ENCODE measurements at regions not wholly inside any gene's neighbourhood (a gene's known extent, or its start where the extent isn't known, plus 50 kb on each side); places are given as distances from the start of the nearest gene placed in this dataset.

DNA sequence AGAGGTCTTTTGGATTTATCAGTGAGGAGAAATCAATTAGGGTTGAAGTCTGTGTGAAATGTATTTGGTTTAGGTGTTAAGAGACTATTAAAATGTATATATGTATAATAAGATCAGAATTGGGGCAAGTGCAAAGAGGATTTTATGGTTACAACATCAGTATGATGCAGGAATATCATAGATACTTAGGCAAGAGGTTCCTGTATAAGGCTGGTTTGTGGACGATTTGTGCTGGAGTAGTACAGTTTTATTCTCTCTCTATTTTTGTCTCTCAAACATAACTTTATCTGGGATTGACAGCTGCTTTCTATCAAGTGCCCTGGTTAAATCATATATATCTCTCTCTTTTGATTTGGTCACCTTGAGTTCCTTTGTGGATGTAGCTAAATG, 142.5 kb downstream of the CTH start:
- TF ChIP-seq HMGA2 (CRISPR knock-in tag; IDR thresholded peaks at IDR 0.05) (no peak), CREM (CRISPR knock-in tag; IDR thresholded peaks at IDR 0.05) (no peak), ZNF138 (CRISPR knock-in tag; conservative IDR thresholded peaks at IDR 0.05) (no peak)
- H3K4me1 Mint-ChIP-seq: peaks cover 18% of the 10 kb centered on the region
- no peak overlapping the region for H3K4me3 Mint-ChIP-seq
- no peaks in the 10 kb centered on the region for H3K27me3 Mint-ChIP-seq (ENCODE audit: low read depth)
- ChIA-PET CTCF (no interaction called here), POLR2A (interaction anchor here (1.1 kb wide), 1 partner anchor 11 kb away, joined by 4 read pairs; no protein-coding TSS in a partner anchor)
- ATAC-seq (no peak), DNase-seq (ENCODE audit: low spot score) (no peak)
- no peaks in the 10 kb centered on the region for H3K9me3 Mint-ChIP-seq
- H3K27ac Mint-ChIP-seq: no peak overlapping the region
- no peaks in the 10 kb centered on the region for H3K36me3 Mint-ChIP-seq

DNA sequence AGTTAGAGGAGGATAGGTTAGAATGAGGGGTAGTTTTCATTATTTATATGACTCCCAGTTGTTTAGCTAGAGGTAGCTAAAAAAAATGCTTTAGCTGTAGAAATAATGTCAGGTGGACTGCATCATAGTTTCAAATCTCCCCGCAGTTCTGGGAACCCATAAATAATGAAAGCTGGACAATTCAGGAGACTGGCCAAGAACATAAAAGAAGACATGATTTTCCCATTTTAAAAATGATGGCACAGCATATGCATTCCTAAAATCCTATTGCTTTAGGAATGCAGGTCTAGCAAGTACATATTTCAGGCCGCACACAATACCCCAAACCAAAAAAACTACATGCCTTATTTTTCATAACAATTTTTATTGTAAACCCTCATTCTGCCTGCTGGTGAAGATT, 143.3 kb downstream of the CTH start:
- TF ChIP-seq ZNF232 (CRISPR knock-in tag; IDR thresholded peaks at IDR 0.05) (no peak), TEAD4 (CRISPR knock-in tag; IDR thresholded peaks at IDR 0.05) (no peak), ZBTB21 (CRISPR knock-in tag; IDR thresholded peaks at IDR 0.05; ENCODE audit: borderline replicate concordance) (no peak), SMAD4 (CRISPR knock-in tag; IDR thresholded peaks at IDR 0.05) (no peak), JAZF1 (CRISPR knock-in tag; IDR thresholded peaks at IDR 0.05) (no peak), ESRRA (CRISPR knock-in tag; IDR thresholded peaks at IDR 0.05; ENCODE audit: borderline replicate concordance) (no peak), ZNF416 (CRISPR knock-in tag; IDR thresholded peaks at IDR 0.05) (no peak), TEAD1 (CRISPR knock-in tag; IDR thresholded peaks at IDR 0.05) (no peak), TCF7 (CRISPR knock-in tag; IDR thresholded peaks at IDR 0.05; ENCODE audit: low read depth) (no peak), CREB1 (CRISPR knock-in tag; IDR thresholded peaks at IDR 0.05) (no peak), PRRX2 (CRISPR knock-in tag; IDR thresholded peaks at IDR 0.05) (no peak)
- TF ChIP-seq, protein P1, sequence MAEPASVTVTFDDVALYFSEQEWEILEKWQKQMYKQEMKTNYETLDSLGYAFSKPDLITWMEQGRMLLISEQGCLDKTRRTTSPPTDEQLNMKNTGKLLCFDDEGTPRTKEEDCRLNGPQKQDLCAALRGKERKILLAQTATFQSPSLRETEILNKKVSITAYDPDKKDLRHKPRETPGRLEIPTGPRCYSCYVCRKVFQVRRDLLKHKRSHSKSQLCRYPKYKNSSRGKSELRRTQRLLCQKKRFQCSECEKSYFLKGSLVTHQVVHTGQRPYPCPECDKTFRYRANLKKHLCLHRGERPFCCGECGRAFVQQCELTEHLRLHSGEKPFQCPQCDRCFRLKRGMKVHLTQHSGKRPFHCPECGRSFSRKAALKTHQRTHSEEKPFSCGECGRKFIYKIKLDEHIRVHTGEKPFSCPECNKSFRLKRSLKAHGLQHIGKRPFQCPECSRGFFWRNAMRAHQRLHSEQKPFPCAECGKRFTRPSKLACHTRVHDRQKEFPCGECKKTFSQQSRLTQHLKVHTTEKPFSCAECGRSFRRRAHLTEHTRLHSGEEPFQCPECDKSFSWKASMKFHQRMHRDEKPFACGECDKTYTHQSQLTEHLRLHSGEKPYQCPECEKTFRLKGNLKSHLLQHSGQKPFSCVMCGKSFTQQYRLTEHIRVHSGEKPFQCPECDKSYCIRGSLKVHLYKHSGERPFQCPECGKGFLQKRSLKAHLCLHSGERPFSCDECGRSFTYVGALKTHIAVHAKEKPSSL (CRISPR knock-in tag; conservative IDR thresholded peaks at IDR 0.05): no peak
- TF ChIP-seq, protein P2, sequence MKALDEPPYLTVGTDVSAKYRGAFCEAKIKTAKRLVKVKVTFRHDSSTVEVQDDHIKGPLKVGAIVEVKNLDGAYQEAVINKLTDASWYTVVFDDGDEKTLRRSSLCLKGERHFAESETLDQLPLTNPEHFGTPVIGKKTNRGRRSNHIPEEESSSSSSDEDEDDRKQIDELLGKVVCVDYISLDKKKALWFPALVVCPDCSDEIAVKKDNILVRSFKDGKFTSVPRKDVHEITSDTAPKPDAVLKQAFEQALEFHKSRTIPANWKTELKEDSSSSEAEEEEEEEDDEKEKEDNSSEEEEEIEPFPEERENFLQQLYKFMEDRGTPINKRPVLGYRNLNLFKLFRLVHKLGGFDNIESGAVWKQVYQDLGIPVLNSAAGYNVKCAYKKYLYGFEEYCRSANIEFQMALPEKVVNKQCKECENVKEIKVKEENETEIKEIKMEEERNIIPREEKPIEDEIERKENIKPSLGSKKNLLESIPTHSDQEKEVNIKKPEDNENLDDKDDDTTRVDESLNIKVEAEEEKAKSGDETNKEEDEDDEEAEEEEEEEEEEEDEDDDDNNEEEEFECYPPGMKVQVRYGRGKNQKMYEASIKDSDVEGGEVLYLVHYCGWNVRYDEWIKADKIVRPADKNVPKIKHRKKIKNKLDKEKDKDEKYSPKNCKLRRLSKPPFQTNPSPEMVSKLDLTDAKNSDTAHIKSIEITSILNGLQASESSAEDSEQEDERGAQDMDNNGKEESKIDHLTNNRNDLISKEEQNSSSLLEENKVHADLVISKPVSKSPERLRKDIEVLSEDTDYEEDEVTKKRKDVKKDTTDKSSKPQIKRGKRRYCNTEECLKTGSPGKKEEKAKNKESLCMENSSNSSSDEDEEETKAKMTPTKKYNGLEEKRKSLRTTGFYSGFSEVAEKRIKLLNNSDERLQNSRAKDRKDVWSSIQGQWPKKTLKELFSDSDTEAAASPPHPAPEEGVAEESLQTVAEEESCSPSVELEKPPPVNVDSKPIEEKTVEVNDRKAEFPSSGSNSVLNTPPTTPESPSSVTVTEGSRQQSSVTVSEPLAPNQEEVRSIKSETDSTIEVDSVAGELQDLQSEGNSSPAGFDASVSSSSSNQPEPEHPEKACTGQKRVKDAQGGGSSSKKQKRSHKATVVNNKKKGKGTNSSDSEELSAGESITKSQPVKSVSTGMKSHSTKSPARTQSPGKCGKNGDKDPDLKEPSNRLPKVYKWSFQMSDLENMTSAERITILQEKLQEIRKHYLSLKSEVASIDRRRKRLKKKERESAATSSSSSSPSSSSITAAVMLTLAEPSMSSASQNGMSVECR (CRISPR knock-in tag; IDR thresholded peaks at IDR 0.05; ENCODE audit: borderline replicate concordance): no peak
- TF ChIP-seq, protein P3, sequence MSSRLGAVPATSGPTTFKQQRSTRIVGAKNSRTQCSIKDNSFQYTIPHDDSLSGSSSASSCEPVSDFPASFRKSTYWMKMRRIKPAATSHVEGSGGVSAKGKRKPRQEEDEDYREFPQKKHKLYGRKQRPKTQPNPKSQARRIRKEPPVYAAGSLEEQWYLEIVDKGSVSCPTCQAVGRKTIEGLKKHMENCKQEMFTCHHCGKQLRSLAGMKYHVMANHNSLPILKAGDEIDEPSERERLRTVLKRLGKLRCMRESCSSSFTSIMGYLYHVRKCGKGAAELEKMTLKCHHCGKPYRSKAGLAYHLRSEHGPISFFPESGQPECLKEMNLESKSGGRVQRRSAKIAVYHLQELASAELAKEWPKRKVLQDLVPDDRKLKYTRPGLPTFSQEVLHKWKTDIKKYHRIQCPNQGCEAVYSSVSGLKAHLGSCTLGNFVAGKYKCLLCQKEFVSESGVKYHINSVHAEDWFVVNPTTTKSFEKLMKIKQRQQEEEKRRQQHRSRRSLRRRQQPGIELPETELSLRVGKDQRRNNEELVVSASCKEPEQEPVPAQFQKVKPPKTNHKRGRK (CRISPR knock-in tag; IDR thresholded peaks at IDR 0.05; ENCODE audit: borderline replicate concordance): no peak
- Mint-ChIP-seq H3K9me3 (no peaks in the 10 kb centered on the region), H3K27me3 (ENCODE audit: low read depth) (no peaks in the 10 kb centered on the region), H3K27ac (no peak overlapping the region), H3K36me3 (no peaks in the 10 kb centered on the region), H3K4me3 (no peak overlapping the region), H3K4me1 (peaks cover 18% of the 10 kb centered on the region)
- DNase-seq (ENCODE audit: low spot score) (no peak), ATAC-seq (no peak)
- CTCF ChIA-PET: no interaction called here
- POLR2A ChIA-PET: no interaction called here

All from WTC11 (cell line).